Body of pancreas (tissue), 4 donors: ENCODE measurements at regions not wholly inside any gene's neighbourhood (a gene's known extent, or its start where the extent isn't known, plus 50 kb on each side); places are given as distances from the start of the nearest gene placed in this dataset.

Experiments
- CTCF ChIP-seq, 7 experiments: fragments of 450-650 bp in 4 of 7; fragments of 200-600 bp in 3 of 7; sonication (generic) in 3 of 7; IDR thresholded peaks; one replicate each; pipeline ENCODE4 v1.5.1; 2016 to 2019; ENCODE audit warnings: antibody characterized with exemption in 7 of 7
- POLR2A ChIP-seq, 3 donors: fragments of 450-650 bp; IDR thresholded peaks; one replicate each; pipeline ENCODE4 v1.6.1; 2016; ENCODE audit warnings: antibody characterized with exemption in 3 of 3, mild to moderate bottlenecking in 2 of 3

GRCh38 chr18:45121146-45121545 lies 440.5 kb downstream of the SETBP1 start:
- no peak for TF ChIP-seq CTCF (IDR thresholded peaks at IDR 0.05)
- TF ChIP-seq POLR2A (IDR thresholded peaks at IDR 0.05) = no peak
